HG03432 (cell line): ENCODE measurements at regions not wholly inside any gene's neighbourhood (a gene's known extent, or its start where the extent isn't known, plus 50 kb on each side); places are given as distances from the start of the nearest gene placed in this dataset.
"Not testable (repeated sequence)": the region's sequence is repeated elsewhere in the genome, so short reads cannot be mapped to it uniquely, and the experiment has no call there.

Source experiments
- ATAC-seq: cut with Tn5 transposase; IDR thresholded peaks from one replicate; pipeline ENCODE4 v1.9.1; 2021; ENCODE audit warnings: mild to moderate bottlenecking, moderate library complexity; ENCODE audit not compliant: unreplicated experiment

GRCh38 chr6:167707686-167708500 lies 118.8 kb upstream of the AFDN start:
- no peak for ATAC-seq

- no peak for ATAC-seq
These were observed 118.1 kb upstream of the AFDN start for GRCh38 chr6:167708501-167709094.

- no peak for ATAC-seq
These were observed 117.5 kb upstream of the AFDN start for GRCh38 chr6:167709196-167709595.

GRCh38 chr6:167709776-167710336 lies 116.9 kb upstream of the AFDN start:
- not testable (repeated sequence) for ATAC-seq

- ATAC-seq, result no peak
These were observed 116.3 kb upstream of the AFDN start for GRCh38 chr6:167710363-167710920.

GRCh38 chr6:167711211-167711610 lies 115.5 kb upstream of the AFDN start:
- no peak for ATAC-seq

GRCh38 chr6:167711768-167712730 lies 114.7 kb upstream of the AFDN start:
- ATAC-seq, result no peak

GRCh38 chr6:167712731-167713475 lies 113.8 kb upstream of the AFDN start:
- no peak for ATAC-seq

GRCh38 chr6:167714152-167714551 lies 112.6 kb upstream of the AFDN start:
- ATAC-seq, result no peak

GRCh38 chr6:167717455-167717854 lies 109.3 kb upstream of the AFDN start:
- no peak for ATAC-seq

- no peak for ATAC-seq
These were observed 108.8 kb upstream of the AFDN start for GRCh38 chr6:167717867-167718266.

GRCh38 chr6:167719920-167720319 lies 106.8 kb upstream of the AFDN start:
- no peak for ATAC-seq

- no peak for ATAC-seq
These were observed 106.0 kb upstream of the AFDN start for GRCh38 chr6:167720456-167721285.

GRCh38 chr6:167721291-167721690 lies 105.4 kb upstream of the AFDN start:
- ATAC-seq, result no peak

- no peak for ATAC-seq
These were observed 103.9 kb upstream of the AFDN start for GRCh38 chr6:167722634-167723309.

GRCh38 chr6:167726043-167726621 lies 100.6 kb upstream of the AFDN start:
- ATAC-seq, result no peak

- ATAC-seq, result no peak
These were observed 96.3 kb upstream of the AFDN start for GRCh38 chr6:167730441-167730840.

- ATAC-seq, result no peak
These were observed 95.5 kb upstream of the AFDN start for GRCh38 chr6:167731216-167731615.
